SKM-1 treated with dmso at 0.1 percent for 144 hours (cell line): ENCODE measurements at regions not wholly inside any gene's neighbourhood (a gene's known extent, or its start where the extent isn't known, plus 50 kb on each side); places are given as distances from the start of the nearest gene placed in this dataset.

Experiments
- DNase-seq: peaks from one replicate; lab custom pipeline; 2025; ENCODE audit not compliant: unreplicated experiment; lab: John Stamatoyannopoulos, UW

DNA sequence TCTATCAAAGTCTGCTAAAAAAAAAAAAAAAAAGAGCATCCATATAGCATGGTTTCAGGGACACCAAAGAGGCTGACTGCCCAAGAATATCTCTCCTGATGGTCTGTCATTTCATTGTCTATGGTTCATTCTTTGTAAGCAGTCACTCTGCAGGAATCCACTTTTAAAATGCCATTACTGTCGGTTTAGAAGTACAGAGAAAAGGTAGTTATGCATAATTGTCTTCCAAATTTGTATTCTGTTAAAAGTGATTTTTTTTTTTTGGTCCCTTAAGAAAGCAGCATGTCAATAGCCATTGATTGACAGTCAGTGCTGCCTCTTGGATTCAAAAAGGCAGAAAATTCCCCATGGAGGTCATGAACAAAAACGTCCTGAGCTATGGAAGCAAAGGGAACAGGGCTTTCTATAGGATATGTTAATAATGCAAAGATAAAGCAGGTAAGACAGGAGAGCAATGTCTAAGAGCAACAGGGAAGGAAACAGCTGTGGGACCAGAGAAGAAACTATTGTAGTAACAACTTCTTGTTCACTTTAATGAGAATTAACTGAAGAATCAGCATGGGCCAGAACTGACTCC, 245.8 kb downstream of the TMX3 start:
- DNase-seq: no peak

DNA sequence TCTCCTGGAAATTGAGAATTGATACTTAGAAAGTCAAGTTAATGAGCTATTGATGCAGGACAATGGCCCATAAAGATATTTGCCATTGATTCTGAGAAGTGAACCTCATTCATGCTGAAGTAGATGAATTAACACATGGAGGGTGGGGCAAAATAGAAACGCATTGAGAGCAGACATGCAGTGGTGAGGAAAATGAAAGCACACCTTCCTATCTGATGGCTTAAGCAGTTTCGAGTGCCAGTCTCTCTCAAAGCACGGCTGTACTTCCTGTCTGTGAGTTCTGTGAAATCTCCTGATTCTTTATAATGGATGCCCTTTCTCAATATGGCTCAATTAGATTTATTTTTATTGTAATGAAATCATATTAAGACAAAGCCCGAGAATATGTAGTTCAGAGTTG, 247.0 kb downstream of the TMX3 start:
- no peak for DNase-seq

DNA sequence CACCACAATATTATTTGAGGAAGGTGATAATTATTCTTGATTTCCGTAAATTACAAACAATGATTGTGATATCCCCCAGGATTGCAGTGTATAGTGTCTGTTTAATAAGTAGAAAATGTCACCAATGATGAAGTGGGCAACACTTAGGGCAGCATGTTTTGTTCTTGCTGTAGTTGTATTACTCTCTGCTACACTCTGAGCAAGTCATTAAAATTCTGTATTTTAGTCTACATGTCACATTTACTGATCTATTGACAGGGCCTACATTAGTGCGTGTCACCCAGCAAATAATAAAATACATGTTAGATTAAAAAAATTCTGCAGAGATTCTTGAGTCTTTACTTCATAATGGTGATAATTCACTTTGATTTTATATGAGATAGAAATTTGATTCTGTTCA, 247.6 kb downstream of the TMX3 start:
- no peak for DNase-seq

DNA sequence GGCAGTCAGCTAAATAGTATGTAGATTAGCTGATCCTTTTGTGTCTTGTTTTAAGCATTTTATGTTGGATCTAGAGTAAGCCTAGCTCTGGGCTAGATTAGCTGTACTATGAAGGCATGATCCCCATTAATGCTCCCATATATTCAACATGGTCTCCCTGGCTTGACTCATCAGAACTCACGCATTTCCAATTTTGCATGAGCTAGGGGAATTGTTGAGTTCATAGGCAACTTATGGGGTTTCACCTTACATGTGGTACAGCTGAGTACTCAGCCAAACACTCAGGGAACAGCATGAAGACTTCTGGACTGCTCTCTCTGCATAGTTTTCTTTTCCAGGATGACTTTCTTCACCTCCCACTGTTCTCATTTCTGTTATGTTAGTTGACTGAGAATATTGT, 248.2 kb downstream of the TMX3 start:
- no peak for DNase-seq

DNA sequence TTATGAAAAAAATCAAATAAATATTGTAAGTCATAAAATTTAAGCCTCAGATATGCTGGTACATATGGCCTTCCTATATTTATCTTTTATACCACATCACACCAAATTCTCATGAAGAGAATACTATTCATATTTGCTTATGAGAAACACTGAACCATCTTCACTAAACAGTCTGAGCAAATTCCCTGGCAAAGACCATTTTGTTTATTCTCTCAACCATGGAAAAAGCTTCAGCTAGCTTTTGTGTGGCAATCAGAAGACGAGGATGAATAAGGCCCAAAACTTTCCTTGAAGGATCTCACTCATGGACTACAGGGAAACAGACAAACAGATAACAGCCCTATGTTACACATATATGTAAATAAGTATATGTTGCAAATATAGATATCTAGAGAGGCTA, 252.1 kb downstream of the TMX3 start:
- no peak for DNase-seq

DNA sequence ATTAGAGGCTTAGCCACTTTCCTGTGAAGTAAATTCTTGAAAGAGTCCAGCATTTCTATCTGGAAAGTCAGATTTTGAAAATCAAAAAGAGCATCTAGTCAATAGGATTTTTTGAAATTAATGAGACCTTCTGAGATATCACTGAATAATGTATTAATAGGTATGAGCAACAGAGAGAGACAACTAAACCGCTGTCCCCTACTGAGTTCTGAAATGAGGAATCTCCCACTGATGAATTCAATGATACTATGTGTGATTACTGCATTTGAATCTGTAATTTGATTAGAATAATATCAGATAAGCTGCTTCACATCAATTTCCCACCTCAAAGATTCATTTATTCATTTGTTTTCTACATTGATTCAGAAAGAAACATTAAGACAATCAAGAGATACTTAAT, 252.8 kb downstream of the TMX3 start:
- no peak for DNase-seq

DNA sequence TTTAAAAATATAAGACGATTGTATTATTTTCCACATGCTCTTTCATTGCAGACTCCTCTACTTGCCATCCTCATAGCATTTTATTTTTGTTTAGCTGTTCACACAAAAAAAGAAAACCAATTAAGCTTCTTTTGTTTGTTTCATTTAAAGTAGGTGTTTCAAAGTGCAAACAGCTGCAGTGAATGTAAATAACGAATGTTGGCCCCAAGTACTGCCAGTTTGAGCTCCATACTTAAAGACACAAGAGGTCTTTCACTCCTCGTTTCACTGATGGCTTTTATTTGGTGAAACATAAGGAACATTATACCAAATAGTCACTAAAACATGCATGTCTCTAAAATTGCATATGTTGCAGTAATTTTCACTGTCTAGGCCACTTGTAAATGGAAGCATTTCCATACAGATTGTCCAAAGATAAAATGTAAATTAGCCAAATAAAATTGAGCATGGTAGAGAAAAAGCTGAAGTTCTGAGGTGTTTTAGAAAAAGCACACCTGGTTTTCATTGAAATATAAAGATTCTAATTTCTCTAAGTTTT, 253.4 kb downstream of the TMX3 start:
- DNase-seq: no peak

DNA sequence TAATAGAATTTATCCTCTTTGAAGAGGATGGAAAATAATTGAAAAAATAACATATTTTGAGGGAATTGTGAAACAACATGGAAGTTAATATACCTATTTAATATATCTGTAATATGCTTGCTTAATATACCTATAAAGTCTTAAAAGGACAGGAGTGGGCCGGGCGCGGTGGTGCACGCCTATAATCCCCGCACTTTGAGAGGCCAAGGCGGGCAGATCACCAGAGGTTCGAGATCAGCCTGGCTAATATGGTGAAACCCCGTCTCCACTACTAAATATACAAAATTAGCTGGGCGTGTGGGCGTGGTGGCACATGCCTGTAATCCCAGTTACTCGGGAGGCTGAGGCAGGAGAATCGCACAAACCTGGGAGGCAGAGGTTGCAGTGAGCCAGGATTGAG, 254.9 kb downstream of the TMX3 start:
- no peak for DNase-seq

DNA sequence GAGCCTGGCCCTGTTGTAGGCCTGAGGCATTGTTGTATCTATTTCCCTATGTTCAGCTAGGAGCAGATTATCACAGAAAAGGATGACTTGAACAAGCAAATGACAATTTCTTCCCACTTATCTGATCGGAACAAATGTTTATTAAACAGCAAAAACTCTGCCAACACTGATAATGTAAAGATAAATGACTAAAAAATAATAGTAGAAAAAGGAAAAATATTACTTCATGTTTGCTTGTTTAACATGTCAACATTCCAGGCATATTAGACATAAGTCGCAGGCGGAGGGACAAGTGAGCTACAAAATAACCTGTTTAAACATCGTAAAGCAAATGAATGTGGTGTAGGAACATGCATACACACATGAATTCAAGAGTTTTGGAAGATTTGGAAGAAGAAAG, 257.9 kb downstream of the TMX3 start:
- no peak for DNase-seq

DNA sequence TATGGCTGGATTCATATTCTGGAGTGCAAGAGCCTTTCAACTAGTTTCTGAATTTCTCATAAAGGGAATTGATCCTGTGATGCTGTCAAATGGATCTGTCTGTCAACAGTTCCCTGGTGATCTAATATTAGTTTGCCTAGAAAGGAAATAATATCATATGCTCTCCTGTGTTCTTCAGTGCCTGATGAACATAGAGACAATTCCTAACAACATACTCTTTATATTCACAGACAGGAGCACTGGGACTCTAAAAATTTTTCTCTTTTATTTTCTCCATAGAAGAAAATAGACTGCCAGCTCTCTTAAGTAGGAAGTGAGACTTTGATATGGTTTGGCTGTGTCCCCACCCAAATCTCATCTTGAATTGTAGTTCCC, 259.7 kb downstream of the TMX3 start:
- no peak for DNase-seq

DNA sequence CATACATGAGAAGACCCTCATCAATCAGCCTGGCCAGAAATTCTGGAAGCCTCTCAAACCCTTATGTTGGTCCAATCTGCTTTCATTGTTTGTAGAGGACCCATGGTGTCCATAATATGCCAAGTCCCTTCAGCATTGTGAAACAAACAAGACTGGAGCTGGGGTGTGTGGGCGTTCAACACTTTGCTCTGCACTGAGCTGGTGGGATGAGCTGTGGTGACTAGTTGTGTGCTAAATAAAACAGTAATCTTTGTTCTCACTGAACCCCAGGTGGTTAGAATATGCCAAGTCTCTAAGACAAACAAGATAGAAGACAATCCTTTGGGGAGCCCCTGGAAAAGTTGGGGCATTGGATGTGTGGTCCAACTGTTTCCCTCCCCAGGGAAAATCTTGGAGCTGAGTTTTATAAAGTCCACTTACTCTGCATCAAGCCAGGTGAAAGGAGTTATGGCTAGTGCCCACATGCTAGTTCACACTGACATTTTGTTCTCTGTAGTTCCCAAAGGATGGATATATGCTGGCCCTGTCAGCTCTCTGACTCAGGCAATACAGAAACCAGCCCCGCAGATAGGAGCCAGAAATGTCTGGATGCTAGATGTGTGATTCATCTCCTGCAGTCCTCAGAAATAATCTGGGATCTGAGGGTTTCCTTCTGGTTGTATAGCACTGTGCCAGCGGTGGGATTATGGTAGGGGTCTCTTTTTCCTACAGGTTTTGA, 260.2 kb downstream of the TMX3 start:
- no peak for DNase-seq

DNA sequence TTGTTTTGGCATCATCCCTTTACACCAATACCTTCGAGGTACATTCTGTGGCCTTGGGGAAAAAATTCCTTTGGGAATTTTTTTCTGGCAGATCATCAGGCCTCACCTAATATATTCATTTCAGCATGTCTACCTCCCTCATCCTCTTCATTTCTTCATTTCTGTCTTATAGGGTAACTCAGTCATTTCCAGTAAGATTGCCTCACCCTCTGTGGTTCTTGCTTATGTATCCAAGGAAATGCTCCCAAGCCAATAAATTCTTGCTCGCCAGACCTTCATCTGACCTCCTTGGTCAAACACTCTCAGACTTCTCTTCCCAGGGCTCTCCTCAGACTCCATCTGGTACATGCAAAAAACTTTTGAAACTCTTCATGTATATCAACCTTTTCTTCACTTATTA, 265.6 kb downstream of the TMX3 start:
- DNase-seq: no peak

DNA sequence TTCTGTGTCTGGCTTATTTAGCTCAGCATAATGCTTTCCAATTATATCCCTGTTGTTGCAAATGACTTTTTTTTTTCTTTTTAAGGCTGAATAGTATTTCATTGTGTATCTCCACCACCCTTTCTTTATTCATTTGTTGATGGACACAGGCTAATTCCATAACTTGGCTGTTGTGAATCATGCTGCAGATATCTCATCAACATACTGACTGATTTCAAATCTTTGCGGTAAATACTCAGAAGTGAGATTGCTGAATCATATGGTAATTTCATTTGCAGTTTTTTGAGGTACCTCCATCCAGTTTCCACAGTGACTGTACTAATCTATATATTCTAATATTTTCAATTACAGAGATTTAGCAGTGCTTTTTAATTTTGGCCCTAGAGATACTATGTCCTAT, 266.2 kb downstream of the TMX3 start:
- no peak for DNase-seq

DNA sequence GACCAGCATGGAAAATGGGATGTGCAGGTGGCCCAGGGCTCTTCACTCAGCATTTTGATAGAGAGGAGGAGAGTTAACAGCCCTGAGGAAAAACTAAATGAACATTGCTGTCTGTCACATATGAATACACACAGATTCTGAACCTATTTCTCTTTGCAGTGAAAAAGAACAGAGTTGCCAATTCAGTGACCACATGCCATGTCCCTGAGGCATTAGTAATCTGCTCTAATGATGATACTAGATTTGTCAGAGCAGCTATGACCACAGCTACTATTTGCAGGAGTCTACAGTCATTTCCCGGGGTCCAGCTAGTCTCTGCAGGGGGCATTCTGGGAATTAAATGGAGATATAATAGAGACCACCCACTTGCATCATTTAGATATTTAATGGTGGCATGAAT, 267.6 kb downstream of the TMX3 start:
- DNase-seq: no peak

DNA sequence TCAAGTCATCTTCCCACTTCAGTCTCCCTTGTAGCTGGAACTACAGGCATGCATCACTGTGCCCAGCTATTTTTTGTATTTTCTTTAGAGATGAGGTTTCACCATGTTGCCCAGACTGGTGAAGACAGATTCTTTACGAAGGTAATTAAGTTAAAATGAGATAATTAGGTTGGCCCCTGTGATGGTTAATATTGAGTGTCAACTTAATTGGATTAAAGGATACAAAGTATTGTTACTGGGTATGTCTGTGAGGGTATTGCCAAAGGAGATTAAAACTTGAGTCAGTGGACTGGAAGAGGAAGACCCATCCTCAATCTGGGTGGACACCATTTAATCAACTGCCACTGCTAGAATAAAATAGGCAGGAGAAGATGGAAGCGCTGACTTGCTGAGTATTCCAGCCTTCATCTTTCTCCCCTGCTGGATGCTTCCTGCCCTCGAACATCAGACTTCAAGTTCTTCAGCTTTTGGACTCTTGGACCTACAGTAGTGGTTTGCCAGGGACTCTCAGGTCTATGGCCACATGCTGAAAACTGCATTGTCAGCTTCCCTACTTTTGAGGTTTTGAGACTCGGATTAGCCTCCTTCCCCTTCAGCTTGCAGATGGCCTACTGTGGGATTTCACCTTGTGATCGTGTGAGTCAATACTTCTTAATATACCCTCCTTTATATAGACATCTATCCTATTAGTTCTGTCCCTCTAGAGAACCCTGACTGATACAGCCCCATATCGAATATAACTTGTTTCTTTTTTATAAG, 269.1 kb downstream of the TMX3 start:
- no peak for DNase-seq

DNA sequence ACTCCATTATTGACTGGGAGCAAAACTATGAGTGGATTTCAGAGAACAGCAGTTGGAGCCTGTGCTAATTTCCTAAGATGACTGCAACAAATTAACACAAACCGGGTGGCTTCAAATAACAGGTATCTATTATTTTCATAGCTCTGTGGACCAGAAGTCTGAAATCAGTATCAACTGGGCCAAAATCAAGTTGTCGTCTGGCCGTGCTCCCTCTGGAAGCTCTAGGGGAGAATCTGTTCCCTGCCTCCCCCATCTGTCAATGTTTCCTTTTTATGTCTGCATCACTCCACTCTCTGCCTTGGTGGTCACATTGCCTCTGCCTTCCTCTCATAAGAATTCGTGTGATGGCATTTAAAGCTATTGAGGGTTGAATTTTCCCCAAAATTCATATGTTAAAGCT, 269.8 kb downstream of the TMX3 start:
- DNase-seq: no peak

DNA sequence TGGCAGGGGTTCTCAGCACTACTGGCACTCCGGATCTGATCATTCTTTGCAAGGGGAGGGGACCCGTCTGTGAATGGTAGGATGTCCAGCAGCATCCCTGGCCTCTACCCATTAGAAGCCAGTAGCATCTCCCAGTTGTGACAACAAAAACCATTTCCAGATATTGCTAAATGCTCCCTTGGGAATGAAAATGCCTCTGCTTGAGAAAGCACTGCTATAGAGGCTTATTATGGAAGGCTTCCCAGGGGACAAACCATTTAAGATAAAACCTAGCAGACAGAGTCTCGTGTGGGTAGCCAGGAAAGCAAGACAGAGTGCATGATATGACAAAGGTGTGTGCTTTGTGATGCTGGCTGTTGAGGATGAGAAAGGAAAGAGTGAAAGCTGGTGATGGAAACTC, 273.7 kb downstream of the TMX3 start:
- no peak for DNase-seq

DNA sequence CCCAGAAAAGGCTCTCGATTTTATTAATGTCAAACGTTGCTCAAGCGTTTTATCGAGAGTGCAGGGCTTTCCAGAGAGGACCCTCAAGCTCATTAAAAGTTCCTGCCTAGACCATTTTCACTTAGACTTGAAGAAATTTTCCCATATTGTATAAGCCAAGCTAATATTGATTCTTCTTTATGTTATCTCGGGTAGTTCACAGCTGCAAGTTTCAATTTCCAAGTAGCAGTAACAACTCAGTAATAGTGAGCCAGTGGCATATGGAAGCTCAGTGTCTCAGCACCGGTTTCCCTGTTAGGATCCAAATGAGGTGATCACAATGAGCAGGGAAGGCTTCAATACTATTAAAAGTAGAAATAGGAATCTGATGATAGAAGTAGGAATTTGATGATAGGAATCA, 274.5 kb downstream of the TMX3 start:
- no peak for DNase-seq

DNA sequence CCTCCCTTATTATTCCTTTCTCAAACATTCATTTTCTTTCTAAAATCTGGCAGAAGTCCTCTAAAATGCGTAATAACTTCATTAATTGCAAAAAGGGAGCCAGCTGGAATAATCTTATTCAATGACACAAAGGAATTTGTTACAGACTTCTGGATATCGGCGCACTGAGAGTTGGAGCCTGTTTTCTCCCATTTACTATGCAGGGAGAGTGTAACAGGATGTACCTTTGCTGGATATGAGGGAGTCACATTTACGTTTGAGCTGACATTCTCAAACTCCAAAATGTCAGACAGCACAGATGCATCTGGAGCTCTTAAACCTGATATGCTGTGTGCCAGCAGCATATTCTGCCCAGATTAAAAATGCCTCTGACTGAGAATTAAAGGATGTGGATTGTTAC, 275.3 kb downstream of the TMX3 start:
- DNase-seq: no peak

DNA sequence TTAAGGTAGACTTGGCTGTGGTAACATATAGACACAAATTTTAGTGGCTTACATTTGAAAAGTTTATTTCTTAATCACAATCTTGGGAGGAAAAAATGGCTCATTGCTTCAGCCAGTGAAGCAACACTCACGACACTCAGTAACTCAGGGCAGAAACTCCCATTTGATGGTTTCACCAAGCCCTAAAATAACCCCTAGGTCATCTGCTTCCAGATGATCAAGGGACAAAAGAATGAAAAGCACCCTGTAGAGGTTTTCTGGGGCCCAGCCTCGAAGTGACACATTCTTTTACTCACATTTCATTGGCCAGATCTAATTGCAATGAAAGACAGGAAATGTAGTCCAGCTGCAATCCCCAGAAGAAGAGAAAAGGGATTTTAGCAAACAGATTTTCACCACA, 275.9 kb downstream of the TMX3 start:
- DNase-seq: peak; percentile 15

DNA sequence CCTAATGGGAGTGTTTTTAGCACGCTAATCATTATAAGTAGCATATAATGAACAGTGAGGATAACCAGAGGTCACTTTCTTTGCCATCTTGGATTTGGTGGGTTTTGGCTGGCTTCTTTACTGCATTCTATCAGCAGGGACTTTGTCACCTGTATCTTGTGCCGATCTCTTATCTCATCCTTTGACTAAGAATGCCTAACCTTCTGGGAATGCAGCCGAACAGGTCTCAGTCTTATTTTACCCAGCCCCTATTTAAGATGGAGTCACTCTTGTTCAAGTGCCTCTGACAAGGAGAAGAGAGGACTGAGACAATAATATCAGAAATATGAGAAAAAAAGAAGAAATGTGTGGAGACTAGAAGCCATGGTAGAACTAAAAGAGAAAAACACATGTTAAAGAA, 276.4 kb downstream of the TMX3 start:
- DNase-seq: no peak

DNA sequence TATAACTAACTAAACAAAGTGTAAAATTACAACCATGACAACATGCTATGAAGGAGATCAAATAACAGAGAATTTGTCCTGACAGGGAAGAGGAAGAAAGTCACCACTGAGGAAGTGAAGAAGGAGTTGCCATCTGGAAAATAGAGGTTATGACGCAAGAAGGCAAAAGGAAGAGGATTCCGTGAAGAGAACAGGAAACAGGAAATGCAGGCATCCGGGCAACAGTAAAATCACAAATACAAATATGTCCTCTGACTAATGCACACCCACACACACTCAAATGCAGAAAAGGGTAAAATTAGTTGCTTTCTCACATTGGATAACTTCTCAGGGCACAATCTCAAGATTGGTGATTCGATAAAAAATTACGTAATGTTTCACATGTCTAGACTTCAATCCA, 278.4 kb downstream of the TMX3 start:
- DNase-seq: peak; percentile 49
